ENCODE measurements at regions not wholly inside any gene's neighbourhood (a gene's known extent, or its start where the extent isn't known, plus 50 kb on each side); places are given as distances from the start of the nearest gene placed in this dataset.

- TF ChIP-seq CTCF (IDR thresholded peaks at IDR 0.05), result no peak
- no peak for TF ChIP-seq POLR2A (IDR thresholded peaks at IDR 0.05)
- TF ChIP-seq EP300 (IDR thresholded peaks at IDR 0.05; ENCODE audit: low read depth), result no peak
- TF ChIP-seq POLR2AphosphoS5 (IDR thresholded peaks at IDR 0.05), result no peak
These were observed 366.0 kb downstream of the TTLL7 start for GRCh38 chr1:83632906-83633305.
